GDM1 (cell line): ENCODE measurements at regions not wholly inside any gene's neighbourhood (a gene's known extent, or its start where the extent isn't known, plus 50 kb on each side); places are given as distances from the start of the nearest gene placed in this dataset.
"Not testable (repeated sequence)": the region's sequence is repeated elsewhere in the genome, so short reads cannot be mapped to it uniquely, and the experiment has no call there.

Experiments used
- DNase-seq: peaks from one replicate; lab custom pipeline; 2025; lab: John Stamatoyannopoulos, UW

DNA sequence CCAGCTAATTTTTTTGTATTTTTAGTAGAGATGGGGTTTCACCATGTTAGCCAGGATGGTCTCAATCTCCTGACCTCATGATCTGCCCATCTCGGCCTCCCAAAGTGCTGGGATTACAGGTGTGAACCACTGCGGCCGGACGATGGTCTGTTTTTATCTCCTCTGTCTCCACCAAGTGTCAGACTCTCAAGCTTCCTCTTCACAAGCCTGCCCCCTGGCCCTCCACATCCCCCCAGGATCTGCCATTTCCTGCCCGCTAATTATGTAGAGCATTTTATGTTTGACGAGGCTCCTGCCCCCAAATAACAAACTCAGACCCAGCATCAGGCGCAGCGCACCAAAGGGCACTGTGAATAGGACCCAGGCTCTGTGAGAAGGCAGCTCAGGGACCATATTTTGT is 101.8 kb upstream of the PCBD1 start:
- not testable (repeated sequence) for DNase-seq

DNA sequence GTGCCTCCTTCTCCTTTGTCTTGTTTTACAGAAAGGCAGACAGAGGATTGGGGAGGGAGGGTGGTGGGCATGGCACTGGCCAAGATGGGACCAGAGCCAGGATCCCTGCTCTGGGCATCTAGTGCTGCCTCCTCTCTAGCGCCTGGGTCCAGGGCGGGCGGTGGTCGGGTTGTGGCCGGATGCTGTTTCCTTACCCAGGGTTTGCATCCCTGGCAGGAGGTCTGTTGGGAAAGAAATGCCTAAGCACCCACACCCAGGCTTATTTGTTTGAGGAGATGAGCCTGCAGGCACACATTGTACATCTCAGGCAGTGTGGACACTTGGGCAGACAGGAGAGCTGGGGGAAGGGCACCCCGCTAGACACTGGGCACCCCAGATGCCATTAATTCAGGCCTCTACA is 102.3 kb upstream of the PCBD1 start:
- no peak for DNase-seq

DNA sequence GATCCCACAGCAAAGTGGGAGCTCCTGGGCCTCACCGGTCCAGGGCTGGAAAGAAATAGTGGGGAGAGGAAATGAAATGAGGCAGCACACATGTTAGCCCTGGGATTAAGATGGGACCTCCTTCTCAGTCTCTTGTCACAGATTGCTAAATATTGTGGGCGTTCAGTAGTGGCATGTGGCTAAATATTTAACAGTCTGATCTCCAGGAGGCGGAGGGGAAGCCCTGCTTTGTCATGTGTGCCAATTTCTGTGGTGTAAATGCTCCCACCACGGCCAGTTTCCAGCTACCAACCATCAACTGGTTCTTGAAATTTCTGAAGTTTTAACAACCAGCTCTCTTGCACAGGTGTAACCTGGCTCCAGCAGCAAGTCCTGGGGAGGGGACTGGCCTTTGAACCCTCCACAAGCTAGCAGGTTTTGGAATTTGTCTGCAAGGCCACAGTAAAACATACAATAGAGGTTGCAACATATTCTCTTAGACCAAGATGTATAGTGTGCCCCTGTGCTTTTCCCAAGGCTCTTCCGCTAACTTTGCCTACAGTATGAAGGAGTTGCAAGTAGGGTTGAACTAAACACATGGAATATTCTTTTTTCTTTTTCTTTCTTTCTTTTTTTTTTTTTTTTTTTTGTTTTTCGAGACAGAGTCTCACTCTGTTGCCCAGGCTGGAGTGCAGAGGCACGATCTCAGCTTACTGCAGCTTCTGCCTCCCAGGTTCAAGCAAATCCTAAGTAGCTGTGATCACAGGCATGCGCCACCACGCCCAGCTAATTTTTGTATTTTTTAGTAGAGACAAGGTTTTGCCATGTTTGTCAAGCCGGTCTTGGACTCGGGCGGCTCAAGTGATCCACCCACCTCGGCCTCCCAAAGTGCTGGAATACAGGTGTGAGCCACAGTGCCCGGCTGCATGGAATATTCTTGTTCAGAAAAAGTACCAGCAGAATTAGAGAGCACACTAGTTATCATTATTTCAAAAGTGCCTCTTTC is 103.1 kb upstream of the PCBD1 start:
- no peak for DNase-seq

DNA sequence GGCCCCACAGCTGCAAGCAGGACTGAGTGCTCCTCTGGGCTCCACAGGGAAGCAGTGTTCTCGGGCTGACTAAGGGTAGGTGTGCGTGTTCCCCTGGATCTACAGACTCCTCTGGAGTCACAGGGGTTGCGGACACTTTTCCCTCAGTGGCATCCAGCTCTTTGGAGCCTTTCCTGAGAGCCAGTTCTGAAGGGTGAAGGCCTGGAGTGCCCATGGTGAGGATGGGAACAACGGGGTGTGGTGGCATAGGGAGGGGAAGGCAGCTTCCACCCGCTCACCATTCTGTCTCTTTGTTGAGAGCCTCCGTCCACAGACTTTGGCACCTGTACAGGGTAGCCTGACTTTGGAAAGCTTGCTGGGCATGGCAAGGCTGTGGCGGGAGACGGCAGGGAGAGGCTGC is 104.1 kb upstream of the PCBD1 start:
- no peak for DNase-seq

- no peak for DNase-seq
Measured at GRCh38 chr10:70993051-70993450, 104.7 kb upstream of the PCBD1 start.

DNA sequence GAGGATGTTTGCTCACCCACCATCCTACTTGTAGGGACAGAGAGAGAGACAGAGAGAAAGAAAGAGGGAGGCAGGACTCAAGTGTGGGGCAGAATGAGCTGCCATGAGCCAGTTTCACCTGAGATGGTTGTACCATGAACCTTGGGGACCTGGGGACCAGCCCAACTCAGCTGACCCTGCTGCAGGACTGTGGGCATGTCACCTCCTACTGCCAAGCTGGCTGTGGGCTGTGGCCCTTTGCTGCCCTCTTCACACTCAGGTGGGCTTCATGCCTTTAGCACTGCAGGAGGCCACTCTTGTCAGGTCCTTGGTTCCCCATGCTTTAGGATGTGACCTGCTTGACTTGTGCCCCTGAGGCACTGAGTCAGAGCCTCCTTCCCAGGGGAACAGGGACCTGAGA is 108.2 kb upstream of the PCBD1 start:
- no peak for DNase-seq

DNA sequence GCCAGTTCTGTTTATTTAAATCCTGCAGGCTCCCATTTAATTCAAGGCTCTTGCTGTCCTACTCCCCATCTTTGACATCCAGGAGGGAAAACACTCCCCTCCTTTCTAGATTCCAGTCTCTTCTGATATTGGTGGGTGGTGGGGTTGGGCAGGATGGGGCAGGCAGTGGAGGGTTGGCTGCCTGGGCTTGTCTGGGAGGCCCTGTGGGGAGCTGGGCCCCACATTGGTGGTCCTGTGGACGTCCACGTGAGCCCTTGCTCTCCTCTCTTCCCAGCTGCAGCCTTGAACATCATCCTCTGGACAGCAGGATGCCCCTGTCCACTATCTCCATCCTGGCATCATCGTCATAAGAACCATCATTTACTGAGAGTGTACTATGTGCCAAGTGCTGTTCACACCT is 108.9 kb upstream of the PCBD1 start:
- no peak for DNase-seq

DNA sequence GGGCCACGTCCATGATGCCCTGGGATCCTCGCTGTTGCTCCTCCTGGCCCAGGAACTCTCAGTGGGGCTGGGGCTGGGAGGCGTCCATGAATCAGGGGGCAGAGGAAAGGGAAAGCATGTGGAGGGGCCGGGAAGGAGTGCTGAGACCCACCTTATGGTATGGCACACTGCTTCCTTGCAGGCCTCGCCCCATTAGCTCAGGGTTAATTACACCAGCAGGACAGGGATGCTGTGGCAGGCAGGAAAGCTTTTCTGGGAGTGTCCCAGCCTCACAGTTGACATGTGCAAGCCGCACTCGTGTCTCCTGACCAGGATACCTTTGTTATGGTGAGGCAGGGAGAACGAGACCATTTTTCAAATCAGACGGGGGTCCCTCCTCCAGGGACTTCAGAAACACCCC is 109.7 kb upstream of the PCBD1 start:
- no peak for DNase-seq

- no peak for DNase-seq
Measured at GRCh38 chr10:71001470-71001869, 113.1 kb upstream of the PCBD1 start.

DNA sequence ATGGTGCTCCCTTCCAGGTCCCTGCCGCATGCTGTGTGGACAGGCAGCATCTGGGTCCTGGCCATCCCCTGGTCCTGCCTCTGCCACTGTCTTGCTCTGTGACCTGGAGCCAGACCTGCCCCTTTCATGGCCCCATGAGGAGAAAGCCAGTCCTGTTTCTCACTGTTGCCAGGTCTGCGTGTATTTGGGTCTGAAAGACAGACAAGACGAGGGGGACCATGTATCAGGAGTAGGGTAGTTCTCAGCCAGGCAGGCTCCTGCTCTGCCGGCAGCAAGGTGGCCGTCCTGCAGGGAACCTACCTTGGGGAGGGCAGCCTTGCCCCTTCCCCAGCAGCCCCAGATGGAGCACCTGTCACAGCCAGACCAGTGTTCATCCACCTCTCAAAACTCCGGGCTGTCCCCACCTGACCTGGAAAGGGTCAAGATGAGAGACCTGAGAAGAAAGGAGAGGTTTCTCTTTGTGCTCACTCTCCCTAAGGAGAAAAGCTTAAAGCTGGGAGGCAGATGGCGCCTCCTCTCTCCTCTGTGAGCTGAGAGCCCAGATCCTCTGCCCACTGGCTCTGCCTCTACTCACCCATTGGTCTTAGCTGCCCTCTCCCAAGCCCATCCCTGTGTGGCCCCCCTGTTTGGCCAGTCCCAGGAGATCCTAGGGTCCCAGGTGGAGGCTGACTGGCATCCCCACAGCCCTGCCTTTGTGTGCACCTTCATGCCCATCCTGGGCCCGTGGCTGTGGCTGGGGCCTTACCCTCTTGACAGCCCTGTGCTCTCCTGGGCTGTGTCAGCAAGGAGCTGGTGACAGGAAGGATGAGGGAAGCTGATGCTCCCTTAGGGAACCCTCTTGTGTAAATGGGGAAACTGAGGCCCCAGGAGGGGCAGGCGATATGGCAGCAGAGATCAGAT is 116.1 kb upstream of the PCBD1 start:
- DNase-seq = no peak

DNA sequence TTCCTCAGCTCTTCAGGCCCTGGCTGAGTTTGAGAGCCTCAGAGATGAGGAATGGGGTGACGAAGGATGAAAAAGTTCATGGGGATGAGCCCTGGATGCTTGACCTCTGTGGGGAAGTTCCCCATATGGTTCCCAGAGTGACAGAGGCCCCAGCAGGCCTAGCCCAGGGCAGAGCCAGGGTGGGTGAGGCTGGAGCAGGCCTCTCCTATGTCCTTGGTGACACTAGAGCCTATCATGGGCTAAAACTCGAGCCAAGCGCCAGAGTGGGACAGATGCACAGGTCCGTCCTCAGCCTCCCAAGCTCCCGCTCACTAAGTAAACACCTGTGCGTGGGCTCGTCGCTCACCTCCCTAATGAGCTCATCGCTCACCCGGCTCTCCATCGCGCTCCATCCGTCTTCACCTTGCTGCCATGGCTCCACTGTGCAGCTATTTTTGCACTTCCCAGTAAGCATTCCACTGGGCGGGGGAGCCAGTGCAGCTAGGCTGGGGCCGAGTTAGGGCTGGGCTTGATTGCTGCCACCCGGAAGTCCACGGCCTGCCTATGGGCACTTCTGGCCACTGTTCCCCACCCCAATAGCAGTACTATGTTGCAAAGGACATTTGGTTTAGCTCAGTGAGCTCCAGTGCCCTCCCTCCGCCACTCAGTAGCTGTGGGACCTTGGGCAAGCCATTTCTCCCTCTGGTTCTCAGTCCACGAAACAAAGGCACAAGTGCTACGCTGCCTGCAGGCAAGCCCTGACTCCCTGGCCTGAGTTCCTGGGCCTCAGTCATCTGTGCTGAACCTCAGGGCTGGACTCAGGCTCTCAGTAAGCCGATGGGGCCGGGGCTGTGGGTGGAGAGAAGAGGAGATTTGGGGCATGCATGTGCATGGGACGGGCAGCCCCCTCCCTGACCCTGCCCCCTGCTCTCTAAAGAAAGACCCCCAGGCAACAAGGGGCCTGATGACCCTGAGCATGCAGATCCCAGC is 117.3 kb upstream of the PCBD1 start:
- no peak for DNase-seq

DNA sequence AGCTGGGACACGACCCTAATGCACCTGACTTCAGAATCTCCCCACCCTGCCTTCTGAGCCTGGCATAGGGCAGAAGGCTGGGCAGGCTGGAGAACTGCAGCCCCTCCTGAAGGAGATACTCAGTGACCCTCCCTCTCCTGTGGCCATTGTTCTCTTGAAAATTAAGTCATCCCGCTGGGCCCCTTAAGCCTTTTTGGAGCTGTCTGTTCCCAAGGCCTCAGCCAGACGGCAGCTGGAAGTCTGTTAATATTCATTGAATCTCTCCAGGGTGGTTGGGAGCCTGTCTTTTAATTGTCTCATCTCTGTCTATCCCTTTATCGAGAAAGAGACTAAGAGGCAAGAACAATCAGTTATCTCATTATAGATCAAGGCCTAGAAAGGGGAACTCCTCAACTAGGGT is 118.1 kb upstream of the PCBD1 start:
- DNase-seq = no peak

- no peak for DNase-seq
Measured at GRCh38 chr10:71007516-71007915, 119.2 kb upstream of the PCBD1 start.

DNA sequence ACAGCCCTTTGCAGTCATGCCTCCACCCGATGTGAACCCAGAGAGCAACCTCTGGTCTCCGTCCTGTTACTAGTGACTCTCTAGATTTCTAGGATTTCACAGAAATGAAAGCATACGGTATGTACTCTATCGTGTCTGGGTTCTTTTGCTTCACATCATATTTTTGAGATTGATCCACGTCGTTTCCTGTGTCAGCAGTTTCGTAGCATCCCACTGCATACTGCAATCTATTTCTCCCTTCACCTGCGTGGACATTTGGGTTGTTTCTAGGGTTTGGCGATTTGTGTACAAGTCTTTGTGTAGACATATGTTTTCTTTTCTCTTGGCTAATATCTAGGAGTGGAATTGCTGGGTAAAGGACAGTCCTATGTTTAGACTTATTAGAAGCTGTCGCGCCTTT is 119.8 kb upstream of the PCBD1 start:
- DNase-seq = no peak

GRCh38 chr10:71009126-71009525 is 120.8 kb upstream of the PCBD1 start:
- no peak for DNase-seq

DNA sequence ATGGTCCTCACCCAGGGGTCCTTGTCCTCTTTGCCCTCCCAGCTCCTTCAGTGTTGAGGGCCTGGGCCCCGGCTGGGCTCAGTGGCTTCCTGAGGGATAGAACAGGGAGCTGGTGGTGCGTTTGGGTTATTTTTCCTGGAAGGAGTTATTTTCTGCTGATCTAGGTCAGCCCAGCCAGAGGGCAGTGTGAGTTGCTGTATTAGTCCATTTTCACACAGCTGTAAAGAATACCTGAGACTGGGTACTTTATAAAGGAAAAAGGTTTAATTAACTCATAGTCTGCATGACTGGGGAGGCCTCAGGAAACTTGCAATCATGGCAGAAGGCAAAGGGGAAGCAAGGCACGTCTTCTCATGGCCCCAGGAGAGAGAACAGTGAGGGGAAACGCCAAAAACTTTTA is 122.4 kb upstream of the PCBD1 start:
- DNase-seq = no peak

DNA sequence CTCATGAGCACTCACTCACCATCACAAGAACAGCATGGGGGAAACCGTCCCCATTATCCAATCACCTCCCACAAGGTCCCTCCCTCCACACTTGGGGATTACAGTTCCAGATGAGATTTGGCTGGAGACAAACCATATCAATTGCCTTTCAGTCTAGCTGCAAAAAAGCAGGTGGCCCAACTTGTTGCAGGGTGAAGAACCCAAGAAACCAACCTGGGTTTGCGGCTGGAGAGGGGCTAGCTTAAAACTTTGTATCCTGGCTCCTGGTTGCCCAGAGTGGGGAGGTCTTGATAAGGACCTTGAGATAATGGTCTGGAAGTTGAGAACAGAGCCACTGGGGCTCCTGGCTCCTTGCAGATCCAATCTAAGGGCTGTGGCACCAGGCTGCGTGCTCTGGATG is 122.8 kb upstream of the PCBD1 start:
- no peak for DNase-seq

- DNase-seq = no peak
Measured at GRCh38 chr10:71014021-71014805, 125.8 kb upstream of the PCBD1 start.

DNA sequence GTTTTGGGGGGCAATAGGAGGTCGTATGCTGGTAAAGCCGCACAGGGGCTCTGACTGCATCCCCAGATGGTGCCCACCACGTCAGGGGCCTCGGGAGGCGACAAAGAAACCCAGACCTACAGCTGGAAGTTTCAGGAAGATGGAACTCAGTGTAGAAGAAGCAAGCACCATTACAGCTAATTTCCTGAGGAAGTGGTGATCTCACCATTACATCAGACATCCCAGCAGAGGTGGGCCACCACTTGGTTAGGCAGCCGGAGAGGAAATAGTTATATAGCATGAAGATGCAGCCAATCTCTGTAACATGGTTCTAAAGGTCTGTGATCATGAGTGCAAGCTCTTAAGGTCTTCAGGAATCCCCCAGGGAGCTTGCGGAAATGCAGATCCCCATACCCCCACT is 127.3 kb upstream of the PCBD1 start:
- no peak for DNase-seq

DNA sequence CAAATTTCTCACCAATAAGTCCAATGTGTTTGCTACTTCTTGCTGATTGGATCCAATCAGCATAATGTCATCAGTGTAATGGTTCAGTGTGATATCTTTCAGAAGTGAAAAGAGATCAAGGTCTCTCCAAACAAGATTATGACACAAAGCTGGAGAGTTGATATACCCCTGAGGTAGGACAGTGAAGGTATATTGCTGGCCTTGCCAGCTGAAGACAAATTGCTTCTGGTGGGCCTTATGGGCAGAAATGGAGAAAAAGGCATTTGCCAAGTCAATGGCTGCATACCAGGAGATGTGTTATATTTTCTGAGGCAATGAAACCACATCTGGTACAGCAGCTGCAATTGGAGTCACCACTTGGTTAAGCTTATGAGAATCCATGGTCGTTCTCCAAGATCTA is 131.7 kb upstream of the PCBD1 start:
- DNase-seq = not testable (repeated sequence)

- DNase-seq = no peak
Measured at GRCh38 chr10:71021402-71021801, 133.0 kb upstream of the PCBD1 start.
